CD1c-positive myeloid dendritic cell (primary cell): ENCODE measurements at regions not wholly inside any gene's neighbourhood (a gene's known extent, or its start where the extent isn't known, plus 50 kb on each side); places are given as distances from the start of the nearest gene placed in this dataset.

Experiments
- DNase-seq: peaks from one replicate; pipeline ENCODE4 v3.0.0-alpha.2; 2016; ENCODE audit errors: extremely low spot score

- DNase-seq: no peak
Observed at GRCh38 chr2:10201201-10201600, 78.7 kb downstream of the RRM2 start.

GRCh38 chr2:10202131-10202665, 79.7 kb downstream of the RRM2 start:
- no peak for DNase-seq

GRCh38 chr2:10204326-10205161, 82.0 kb downstream of the RRM2 start:
- no peak for DNase-seq

- no peak for DNase-seq
Observed at GRCh38 chr2:10205162-10205475, 82.6 kb downstream of the RRM2 start.

GRCh38 chr2:10208736-10209135, 86.2 kb downstream of the RRM2 start:
- no peak for DNase-seq

GRCh38 chr2:10209406-10209935, 86.9 kb downstream of the RRM2 start:
- DNase-seq: no peak

- no peak for DNase-seq
Observed at GRCh38 chr2:10210336-10210735, 87.8 kb downstream of the RRM2 start.

- no peak for DNase-seq
Observed at GRCh38 chr2:10211844-10212422, 89.4 kb downstream of the RRM2 start.

- DNase-seq: no peak
Observed at GRCh38 chr2:10212827-10213226, 89.9 kb upstream of the HPCAL1 start.

- no peak for DNase-seq
Observed at GRCh38 chr2:10214179-10214578, 88.5 kb upstream of the HPCAL1 start.

GRCh38 chr2:10215393-10215935, 87.2 kb upstream of the HPCAL1 start:
- no peak for DNase-seq

- DNase-seq: no peak
Observed at GRCh38 chr2:10216677-10217488, 85.8 kb upstream of the HPCAL1 start.

GRCh38 chr2:10217489-10218435, 84.9 kb upstream of the HPCAL1 start:
- no peak for DNase-seq

- DNase-seq: no peak
Observed at GRCh38 chr2:10220045-10220901, 82.4 kb upstream of the HPCAL1 start.

- DNase-seq: no peak
Observed at GRCh38 chr2:10220902-10221391, 81.8 kb upstream of the HPCAL1 start.

GRCh38 chr2:10221443-10221842, 81.3 kb upstream of the HPCAL1 start:
- DNase-seq: no peak

- no peak for DNase-seq
Observed at GRCh38 chr2:10221976-10222870, 80.5 kb upstream of the HPCAL1 start.

- DNase-seq: no peak
Observed at GRCh38 chr2:10223471-10223870, 79.2 kb upstream of the HPCAL1 start.
